Trophoblast cell (in vitro differentiated cells and primary cell): ENCODE measurements at regions not wholly inside any gene's neighbourhood (a gene's known extent, or its start where the extent isn't known, plus 50 kb on each side); places are given as distances from the start of the nearest gene placed in this dataset.
A peak's percentile ranks its signal among the peaks of the same experiment; 100 is the strongest.
"Not testable (repeated sequence)": the region's sequence is repeated elsewhere in the genome, so short reads cannot be mapped to it uniquely, and the experiment has no call there.

Experiments used
- DNase-seq, 2 donors: peaks; one replicate each; pipeline ENCODE4 v3.0.0-alpha.2; 2016
- H2AFZ ChIP-seq: 2 replicates; pipeline ENCODE4 v1.6.1; 2013; ENCODE audit warnings: low read length, moderate library complexity, mild to moderate bottlenecking; ENCODE audit not compliant: insufficient read depth, poor library complexity
- H2AK5ac ChIP-seq: 2 replicates; pipeline ENCODE4 v1.6.1; 2013; ENCODE audit warnings: mild to moderate bottlenecking, low read length
- H2BK120ac ChIP-seq: 2 replicates; pipeline ENCODE4 v1.6.1; 2013; ENCODE audit warnings: low read length, mild to moderate bottlenecking, moderate library complexity; ENCODE audit not compliant: insufficient read depth, poor library complexity
- H2BK12ac ChIP-seq: 2 replicates; pipeline ENCODE4 v1.6.1; 2013; ENCODE audit warnings: mild to moderate bottlenecking, low read length, moderate library complexity
- H2BK5ac ChIP-seq: 2 replicates; pipeline ENCODE4 v1.6.1; 2013; ENCODE audit warnings: low read length, low read depth, moderate library complexity, mild to moderate bottlenecking; ENCODE audit not compliant: poor library complexity
- H3K14ac ChIP-seq: 2 replicates; pipeline ENCODE4 v1.6.1; 2013; ENCODE audit warnings: mild to moderate bottlenecking, low read length
- H3K18ac ChIP-seq: 2 replicates; pipeline ENCODE4 v1.6.1; 2013; ENCODE audit warnings: mild to moderate bottlenecking, low read length
- H3K23ac ChIP-seq: 2 replicates; pipeline ENCODE4 v1.6.1; 2013; ENCODE audit warnings: low read length
- H3K27ac ChIP-seq: 2 replicates; pipeline ENCODE4 v1.5.1; 2013; ENCODE audit warnings: low read depth, mild to moderate bottlenecking, inconsistent platforms, low read length, moderate library complexity
- H3K27me3 ChIP-seq: 2 replicates; pipeline ENCODE4 v1.6.1; 2013; ENCODE audit warnings: inconsistent platforms, mild to moderate bottlenecking, low read length, moderate library complexity; ENCODE audit not compliant: insufficient read depth
- H3K36me3 ChIP-seq, 2 experiments: 1 replicate in 1 of 2; 2 replicates in 1 of 2; pipeline ENCODE4 v1.6.1; 2013; ENCODE audit warnings: low read length in 2 of 2, mild to moderate bottlenecking in 2 of 2, moderate library complexity in 1 of 2; ENCODE audit not compliant: insufficient read depth in 2 of 2, control insufficient read depth in 1 of 2
- H3K4ac ChIP-seq: 2 replicates; pipeline ENCODE4 v1.6.1; 2013; ENCODE audit warnings: low read depth, mild to moderate bottlenecking, low read length, moderate library complexity
- H3K4me1 ChIP-seq, 2 experiments: 1 replicate in 1 of 2; 2 replicates in 1 of 2; pipeline ENCODE4 v1.6.1; 2013; ENCODE audit warnings: low read length in 2 of 2, mild to moderate bottlenecking in 2 of 2, moderate library complexity in 1 of 2; ENCODE audit not compliant: insufficient read depth in 2 of 2, control insufficient read depth in 1 of 2
- H3K4me2 ChIP-seq: 2 replicates; pipeline ENCODE4 v1.6.1; 2013; ENCODE audit warnings: inconsistent platforms, mild to moderate bottlenecking, low read length, moderate library complexity
- H3K4me3 ChIP-seq: 2 replicates; pipeline ENCODE4 v1.5.1; 2013; ENCODE audit warnings: mild to moderate bottlenecking, low read depth, low read length, inconsistent platforms
- H3K79me1 ChIP-seq: one replicate; pipeline ENCODE4 v1.6.1; 2013; ENCODE audit warnings: low read length
- H3K79me2 ChIP-seq: 2 replicates; pipeline ENCODE4 v1.6.1; 2013; ENCODE audit warnings: low read length, mild to moderate bottlenecking; ENCODE audit not compliant: control insufficient read depth, insufficient read depth, poor library complexity
- H3K9ac ChIP-seq: 2 replicates; pipeline ENCODE4 v1.6.1; 2013; ENCODE audit warnings: mild to moderate bottlenecking, low read length
- H3K9me3 ChIP-seq: 2 replicates; pipeline ENCODE4 v1.6.1; 2013; ENCODE audit warnings: low read depth, mild to moderate bottlenecking, control low read depth, inconsistent platforms, low read length; ENCODE audit not compliant: insufficient read depth
- H4K12ac ChIP-seq: 2 replicates; pipeline ENCODE4 v1.6.1; 2013; ENCODE audit warnings: low read depth, mild to moderate bottlenecking, low read length, moderate library complexity
- H4K8ac ChIP-seq: 2 replicates; pipeline ENCODE4 v1.6.1; 2013; ENCODE audit warnings: low read depth, mild to moderate bottlenecking, low read length, moderate library complexity
- H4K91ac ChIP-seq: one replicate; pipeline ENCODE4 v1.6.1; 2013; ENCODE audit warnings: low read depth, mild to moderate bottlenecking, low read length, moderate library complexity
- WGBS: extraction: QIAGEN DNeasy Blood & Tissue Kit; methylation state at CpG from one replicate; pipeline ENCODE4 v1.1.7; 2013; ENCODE audit warnings: missing lambda C conversion rate; ENCODE audit not compliant: insufficient read length, insufficient coverage; ENCODE audit errors: extremely low coverage; 5-methylcytosine and 5-hydroxymethylcytosine counted together

GRCh38 chr2:177002983-177003382, 209.6 kb upstream of the HNRNPA3 start:
- H3K23ac ChIP-seq: no peak overlapping the region
- WGBS: no CpG with 5 or more reads among the region's 3 CpGs
- H2AFZ ChIP-seq: no peak overlapping the region

GRCh38 chr2:177007726-177008125, 204.9 kb upstream of the HNRNPA3 start:
- not testable (repeated sequence) for H3K36me3 ChIP-seq, H2BK120ac ChIP-seq, H3K23ac ChIP-seq, H3K9ac ChIP-seq, H3K9me3 ChIP-seq, H3K4me1 ChIP-seq, H4K91ac ChIP-seq, H3K4me3 ChIP-seq, H4K8ac ChIP-seq, H3K18ac ChIP-seq, H3K27ac ChIP-seq, H2BK5ac ChIP-seq, H3K14ac ChIP-seq, H2BK12ac ChIP-seq, H3K27me3 ChIP-seq, H3K4me2 ChIP-seq, H4K12ac ChIP-seq, H3K4ac ChIP-seq, H3K79me1 ChIP-seq, H2AFZ ChIP-seq, H3K79me2 ChIP-seq, DNase-seq, H2AK5ac ChIP-seq
- WGBS: no CpG with 5 or more reads among the region's 28 CpGs

More at GRCh38 chr2:177002983-177003382, 209.6 kb upstream of the HNRNPA3 start:
- H3K4me3 ChIP-seq: no peak overlapping the region
- no peak for DNase-seq
- no peaks in the 10 kb centered on the region for H3K36me3 ChIP-seq
- no peak overlapping the region for H3K18ac ChIP-seq
- H4K8ac ChIP-seq: no peak overlapping the region
- no peaks in the 10 kb centered on the region for H3K79me2 ChIP-seq
- no peak overlapping the region for H3K4ac ChIP-seq
- H2BK5ac ChIP-seq: no peak overlapping the region
- H2BK120ac ChIP-seq: no peak overlapping the region
- no peak overlapping the region for H4K91ac ChIP-seq
- no peaks in the 10 kb centered on the region for H3K79me1 ChIP-seq
- no peak overlapping the region for H3K4me2 ChIP-seq
- no peak overlapping the region for H2AK5ac ChIP-seq
- no peak overlapping the region for H3K9ac ChIP-seq
- H2BK12ac ChIP-seq: no peak overlapping the region
- no peaks in the 10 kb centered on the region for H3K9me3 ChIP-seq
- H3K4me1 ChIP-seq: no peaks in the 10 kb centered on the region
- H3K14ac ChIP-seq: no peak overlapping the region
- no peaks in the 10 kb centered on the region for H3K27me3 ChIP-seq
- H3K27ac ChIP-seq: no peak overlapping the region
- H4K12ac ChIP-seq: no peak overlapping the region

GRCh38 chr2:177008662-177009061, 203.9 kb upstream of the HNRNPA3 start:
- not testable (repeated sequence) for H4K8ac ChIP-seq, H3K27me3 ChIP-seq, H4K12ac ChIP-seq, H2BK120ac ChIP-seq, H3K14ac ChIP-seq, H2BK12ac ChIP-seq, H3K79me2 ChIP-seq, H3K9ac ChIP-seq, DNase-seq, H2BK5ac ChIP-seq, H3K18ac ChIP-seq, H3K23ac ChIP-seq, H3K9me3 ChIP-seq, H3K36me3 ChIP-seq, H3K4me2 ChIP-seq, H3K79me1 ChIP-seq, H3K4me1 ChIP-seq, H3K4ac ChIP-seq, H3K27ac ChIP-seq, H3K4me3 ChIP-seq, H2AFZ ChIP-seq, H2AK5ac ChIP-seq, H4K91ac ChIP-seq
- no CpG with 5 or more reads among the region's 17 CpGs for WGBS

- no peaks in the 10 kb centered on the region for H3K9me3 ChIP-seq
- no peak overlapping the region for H2AFZ ChIP-seq
- H3K36me3 ChIP-seq: no peaks in the 10 kb centered on the region
- no peak overlapping the region for H3K4ac ChIP-seq
- H3K9ac ChIP-seq: no peak overlapping the region
- no peaks in the 10 kb centered on the region for H3K79me1 ChIP-seq
- no peak overlapping the region for H3K4me2 ChIP-seq
- peak overlapping the region; percentile 5 for H3K23ac ChIP-seq
- H4K12ac ChIP-seq: no peak overlapping the region
- H2BK12ac ChIP-seq: no peak overlapping the region
- no peak overlapping the region for H2BK5ac ChIP-seq
- no peak overlapping the region for H3K14ac ChIP-seq
- H3K27ac ChIP-seq: no peak overlapping the region
- no peak overlapping the region for H2AK5ac ChIP-seq
- WGBS: no CpG with 5 or more reads among the region's 6 CpGs
- no peak overlapping the region for H3K18ac ChIP-seq
- H3K4me3 ChIP-seq: no peak overlapping the region
- H4K91ac ChIP-seq: no peak overlapping the region
- no peaks in the 10 kb centered on the region for H3K27me3 ChIP-seq
- no peak overlapping the region for H4K8ac ChIP-seq
- H2BK120ac ChIP-seq: no peak overlapping the region
- H3K79me2 ChIP-seq: no peaks in the 10 kb centered on the region
- no peak for DNase-seq
- no peaks in the 10 kb centered on the region for H3K4me1 ChIP-seq
Observed at GRCh38 chr2:177010146-177010545, 202.4 kb upstream of the HNRNPA3 start.
